Hepatocyte (in vitro differentiated cells): ENCODE measurements at regions not wholly inside any gene's neighbourhood (a gene's known extent, or its start where the extent isn't known, plus 50 kb on each side); places are given as distances from the start of the nearest gene placed in this dataset.

Experiments used
- DNase-seq: peaks from one replicate; pipeline ENCODE4 v3.0.0-alpha.2; 2016; ENCODE audit warnings: low spot score
- H2AFZ ChIP-seq: fragments of 200-600 bp; sonication (generic); 2 replicates; pipeline ENCODE4 v1.6.0; 2016; ENCODE audit warnings: antibody characterized with exemption, mild to moderate bottlenecking
- H3K27ac ChIP-seq: fragments of 200-600 bp; sonication (generic); 2 replicates; pipeline ENCODE4 v1.5.1; 2016; ENCODE audit warnings: mild to moderate bottlenecking
- H3K27me3 ChIP-seq: fragments of 200-600 bp; sonication (generic); 2 replicates; pipeline ENCODE4 v1.6.1; 2016
- H3K36me3 ChIP-seq: fragments of 200-600 bp; sonication (generic); replicated peaks from 2 replicates; pipeline ENCODE4 v1.5.1; 2016; ENCODE audit warnings: low read depth; ENCODE audit not compliant: insufficient read depth
- H3K4me1 ChIP-seq: fragments of 200-600 bp; sonication (generic); 2 replicates; pipeline ENCODE4 v1.5.1; 2016; ENCODE audit warnings: mild to moderate bottlenecking, moderate library complexity; ENCODE audit not compliant: insufficient read depth
- H3K4me2 ChIP-seq: fragments of 200-600 bp; sonication (generic); 2 replicates; pipeline ENCODE4 v1.6.0; 2016
- H3K4me3 ChIP-seq: fragments of 200-600 bp; sonication (generic); 2 replicates; pipeline ENCODE4 v1.5.1; 2016; ENCODE audit warnings: mild to moderate bottlenecking
- H3K79me2 ChIP-seq: fragments of 200-600 bp; sonication (generic); 2 replicates; pipeline ENCODE4 v1.6.0; 2017; ENCODE audit warnings: mild to moderate bottlenecking
- H3K9me2 ChIP-seq: fragments of 200-600 bp; sonication (generic); replicated peaks from 2 replicates; pipeline ENCODE4 v1.6.0; 2017; ENCODE audit warnings: mild to moderate bottlenecking; ENCODE audit not compliant: insufficient read depth
- H3K9me3 ChIP-seq: fragments of 200-600 bp; sonication (generic); 2 replicates; pipeline ENCODE4 v1.5.1; 2016; ENCODE audit warnings: low read depth, mild to moderate bottlenecking
- H4K20me1 ChIP-seq: fragments of 200-600 bp; sonication (generic); 2 replicates; pipeline ENCODE4 v1.6.0; 2016; ENCODE audit warnings: mild to moderate bottlenecking; ENCODE audit not compliant: insufficient read depth, poor library complexity, severe bottlenecking
- CTCF ChIP-seq: fragments of 200-600 bp; sonication (generic); IDR thresholded peaks from 2 replicates; pipeline ENCODE4 v1.5.1; 2016; ENCODE audit warnings: antibody characterized with exemption, mild to moderate bottlenecking; ENCODE audit not compliant: poor library complexity
- EZH2 ChIP-seq: fragments of 200-600 bp; sonication (generic); IDR thresholded peaks from 2 replicates; pipeline ENCODE4 v1.6.1; 2016; ENCODE audit warnings: antibody characterized with exemption, mild to moderate bottlenecking, borderline replicate concordance
- EZH2phosphoT487 ChIP-seq: fragments of 200-600 bp; sonication (generic); IDR thresholded peaks from one replicate; pipeline ENCODE4 v1.6.1; 2018; ENCODE audit warnings: antibody characterized with exemption, mild to moderate bottlenecking, low read depth, moderate library complexity; ENCODE audit not compliant: unreplicated experiment, severe bottlenecking
- WGBS: methylation state at CpG from one replicate; pipeline ENCODE4 v1.1.6; 2016; ENCODE audit warnings: low lambda C conversion rate; ENCODE audit errors: missing lambda C conversion rate; 5-methylcytosine and 5-hydroxymethylcytosine counted together

DNA sequence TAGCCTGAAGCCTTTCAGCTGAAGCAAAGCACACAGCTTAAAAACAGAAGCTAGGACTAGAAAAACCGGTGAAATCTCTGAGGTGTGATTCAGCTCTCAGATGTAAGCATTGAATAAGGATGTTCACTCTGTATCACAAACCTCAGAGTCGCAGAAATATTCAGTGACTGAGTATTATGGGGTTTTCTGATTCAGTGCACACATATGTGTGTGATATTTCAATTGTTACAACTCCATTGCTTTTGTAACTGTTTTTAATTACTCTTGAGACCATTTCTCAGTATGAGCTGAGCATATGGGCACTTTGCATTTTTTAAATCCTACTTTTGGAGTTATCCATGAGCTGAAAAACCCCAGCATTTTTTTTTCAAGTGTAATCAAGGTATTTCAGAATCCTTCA lies 868.8 kb downstream of the NTRK3 start:
- Histone ChIP-seq H3K27me3 (no peaks in the 10 kb centered on the region), H3K9me3 (no peaks in the 10 kb centered on the region), H4K20me1 (no peaks in the 10 kb centered on the region), H3K4me2 (no peak overlapping the region), H2AFZ (no peak overlapping the region), H3K4me1 (no peaks in the 10 kb centered on the region), H3K27ac (no peak overlapping the region), H3K79me2 (no peaks in the 10 kb centered on the region), H3K4me3 (no peak overlapping the region), H3K9me2 (no peaks in the 10 kb centered on the region), H3K36me3 (no peaks in the 10 kb centered on the region)
- TF ChIP-seq EZH2phosphoT487 = no peak
- no peak for TF ChIP-seq EZH2
- TF ChIP-seq CTCF = no peak
- no peak for DNase-seq
- 80% methylated on average over 2 of the region's 2 CpGs for WGBS

DNA sequence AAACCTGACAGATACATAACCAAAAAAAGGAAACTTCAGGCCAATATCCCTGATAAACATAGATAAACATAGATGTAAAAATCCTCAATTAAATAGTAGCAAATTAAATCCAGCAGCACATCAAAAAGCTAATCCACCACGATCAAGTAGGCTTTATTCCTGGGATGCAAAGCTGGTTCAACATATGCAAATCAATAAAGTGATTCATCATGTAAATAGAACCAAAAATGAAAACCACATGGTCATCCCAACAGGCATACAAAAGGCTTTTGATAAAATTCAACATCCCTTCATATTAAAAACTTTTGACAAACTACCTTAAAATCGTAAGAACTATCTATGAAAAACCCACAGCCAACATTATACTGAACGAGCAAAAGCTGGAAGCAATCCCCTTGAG lies 882.2 kb downstream of the NTRK3 start:
- Histone ChIP-seq H2AFZ (no peak overlapping the region), H3K36me3 (no peaks in the 10 kb centered on the region), H4K20me1 (no peaks in the 10 kb centered on the region), H3K9me2 (no peaks in the 10 kb centered on the region), H3K4me3 (no peak overlapping the region), H3K9me3 (no peaks in the 10 kb centered on the region), H3K27me3 (no peaks in the 10 kb centered on the region), H3K4me1 (no peaks in the 10 kb centered on the region), H3K27ac (no peak overlapping the region), H3K79me2 (no peaks in the 10 kb centered on the region), H3K4me2 (no peak overlapping the region)
- TF ChIP-seq EZH2 (no peak), EZH2phosphoT487 (no peak), CTCF (no peak)
- WGBS = 66% methylated on average over 3 of the region's 3 CpGs
- no peak for DNase-seq

- Histone ChIP-seq H3K4me1 (no peaks in the 10 kb centered on the region), H3K79me2 (no peaks in the 10 kb centered on the region), H3K9me2 (no peaks in the 10 kb centered on the region), H3K27ac (no peak overlapping the region), H3K27me3 (no peaks in the 10 kb centered on the region), H4K20me1 (no peaks in the 10 kb centered on the region), H3K4me2 (no peak overlapping the region), H3K36me3 (no peaks in the 10 kb centered on the region), H2AFZ (no peak overlapping the region), H3K9me3 (no peaks in the 10 kb centered on the region), H3K4me3 (no peak overlapping the region)
- DNase-seq = no peak
- TF ChIP-seq CTCF (no peak), EZH2phosphoT487 (no peak), EZH2 (no peak)
Observed at GRCh38 chr15:87369269-87369668, 887.3 kb downstream of the NTRK3 start.

DNA sequence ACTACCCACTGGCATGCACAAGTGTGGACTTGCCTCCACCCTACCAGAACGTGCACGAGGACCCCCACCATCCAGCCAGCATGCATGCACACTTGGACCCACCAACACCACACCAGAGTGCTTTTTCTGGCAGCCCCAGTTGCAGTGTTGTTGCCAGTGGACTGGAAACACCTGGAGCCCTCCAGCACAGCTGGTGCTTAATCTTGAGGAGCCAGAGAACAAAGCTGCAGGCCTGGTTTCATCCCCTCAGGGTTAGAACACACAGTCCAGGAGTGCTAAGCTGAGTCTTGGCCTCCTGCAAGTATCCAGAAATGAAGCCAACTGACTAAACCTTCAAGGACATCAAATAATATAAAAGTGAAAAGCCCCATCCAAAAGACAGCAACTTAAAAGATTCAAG lies 888.0 kb downstream of the NTRK3 start:
- Histone ChIP-seq H3K4me3 (no peak overlapping the region), H3K9me3 (no peaks in the 10 kb centered on the region), H3K27me3 (no peaks in the 10 kb centered on the region), H3K79me2 (no peaks in the 10 kb centered on the region), H3K36me3 (no peaks in the 10 kb centered on the region), H4K20me1 (no peaks in the 10 kb centered on the region), H3K4me1 (no peaks in the 10 kb centered on the region), H3K4me2 (no peak overlapping the region), H3K27ac (no peak overlapping the region), H2AFZ (no peak overlapping the region), H3K9me2 (no peaks in the 10 kb centered on the region)
- 78% methylated on average over 2 of the region's 2 CpGs for WGBS
- TF ChIP-seq EZH2 = no peak
- TF ChIP-seq EZH2phosphoT487 = no peak
- TF ChIP-seq CTCF = no peak
- DNase-seq = no peak
